ENCODE measurements at regions not wholly inside any gene's neighbourhood (a gene's known extent, or its start where the extent isn't known, plus 50 kb on each side); places are given as distances from the start of the nearest gene placed in this dataset. TPM values are rescaled to one million over a fixed set of nuclear protein-coding genes. Genes with fewer than 3 reads are reported as not detected.
"Not testable (repeated sequence)": the region's sequence is repeated elsewhere in the genome, so short reads cannot be mapped to it uniquely, and the experiment has no call there.

DNA sequence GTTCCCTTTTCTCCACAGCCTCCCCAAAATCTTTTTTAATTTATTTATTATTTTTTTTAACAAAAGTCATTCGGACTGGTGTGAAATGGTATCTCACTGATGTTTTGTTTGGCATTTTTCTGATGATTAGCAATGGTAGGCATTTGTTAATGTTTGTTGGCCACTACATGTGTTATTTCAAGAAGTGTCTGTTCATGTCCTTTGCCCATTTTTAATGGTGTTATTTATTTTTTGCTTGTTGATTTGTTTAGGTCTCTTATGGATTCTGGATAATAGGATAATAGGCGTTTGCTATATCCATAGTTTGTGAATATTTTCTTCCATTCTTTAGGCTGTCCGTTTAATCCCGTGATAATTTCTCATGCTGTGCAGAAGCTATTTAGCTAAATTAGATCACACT, 596.5 kb upstream of the DEFB115 start:
- not testable (repeated sequence) for DNase-seq (ENCODE audit: low read depth)

DNA sequence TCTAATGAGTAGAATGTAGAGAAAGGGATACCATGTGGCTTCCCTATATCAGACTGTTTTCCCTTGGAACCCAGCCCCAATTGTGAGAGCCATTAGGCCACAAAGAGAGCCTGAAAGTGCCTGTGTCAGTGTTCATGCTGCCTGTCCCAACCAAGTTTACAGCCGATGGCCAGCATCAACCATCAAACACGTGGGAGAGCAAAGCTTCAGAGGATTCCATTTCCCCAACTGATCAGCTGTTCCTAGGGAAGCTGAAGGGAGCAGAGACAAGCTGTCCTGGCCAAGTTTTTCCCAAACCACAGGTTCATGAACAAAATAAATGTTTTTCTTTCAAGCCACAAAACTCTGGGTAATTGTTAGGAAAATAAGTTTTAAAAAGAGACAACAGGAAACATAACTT, 589.0 kb upstream of the DEFB115 start:
- DNase-seq (ENCODE audit: low read depth), result not testable (repeated sequence)

DNA sequence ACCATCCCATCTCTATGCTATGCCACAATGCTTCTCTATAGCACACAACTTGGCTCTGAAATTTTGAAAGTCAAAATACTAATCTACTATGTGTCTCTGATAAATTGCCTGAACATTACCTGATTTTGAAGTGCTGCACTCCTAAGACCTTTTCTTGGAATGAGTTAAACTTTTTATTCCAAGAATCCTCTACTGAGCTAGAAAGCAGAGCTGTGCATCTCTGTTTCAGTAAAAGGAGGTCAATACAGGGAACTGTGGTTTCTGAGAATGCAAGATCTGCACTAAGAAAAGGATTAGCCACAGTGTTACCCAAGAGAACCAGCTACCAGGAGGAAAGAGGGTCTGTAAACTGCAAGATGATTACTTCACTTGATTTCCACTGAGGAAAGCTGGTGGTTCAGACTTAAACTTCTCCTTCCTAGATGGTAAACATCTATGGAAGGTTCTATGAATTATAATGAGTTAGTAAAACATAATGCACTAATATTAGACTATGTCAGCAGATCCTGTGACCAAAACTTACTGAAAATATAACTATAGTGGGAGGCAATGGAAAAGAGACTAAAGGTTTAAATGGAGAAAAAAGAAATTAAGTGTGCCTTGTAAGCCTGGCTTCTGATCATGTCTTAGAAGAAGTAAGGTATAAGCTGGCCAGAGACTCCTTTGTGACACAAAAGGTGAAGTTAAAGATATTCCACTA, 588.0 kb upstream of the DEFB115 start:
- not testable (repeated sequence) for DNase-seq (ENCODE audit: low read depth)

DNA sequence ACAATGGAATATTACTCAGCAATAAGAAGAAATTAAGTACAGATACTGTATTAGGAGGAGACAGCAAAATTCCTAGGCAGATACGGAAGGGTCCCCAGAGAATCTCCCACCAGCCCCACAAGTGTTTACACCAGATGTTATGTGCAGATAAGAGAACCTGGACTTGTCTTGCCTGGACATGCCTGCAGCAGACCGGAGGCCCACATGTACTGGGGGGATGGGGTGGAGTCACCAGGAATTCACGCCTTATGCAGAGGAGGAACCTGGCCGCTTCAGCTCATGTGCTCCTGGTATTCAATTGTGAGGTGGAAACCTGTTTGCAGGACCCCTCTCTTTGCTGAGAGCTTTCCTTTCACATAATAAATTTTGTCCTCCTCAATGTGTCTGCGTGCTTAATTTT, 586.3 kb upstream of the DEFB115 start:
- DNase-seq (ENCODE audit: low read depth), result not testable (repeated sequence)

DNA sequence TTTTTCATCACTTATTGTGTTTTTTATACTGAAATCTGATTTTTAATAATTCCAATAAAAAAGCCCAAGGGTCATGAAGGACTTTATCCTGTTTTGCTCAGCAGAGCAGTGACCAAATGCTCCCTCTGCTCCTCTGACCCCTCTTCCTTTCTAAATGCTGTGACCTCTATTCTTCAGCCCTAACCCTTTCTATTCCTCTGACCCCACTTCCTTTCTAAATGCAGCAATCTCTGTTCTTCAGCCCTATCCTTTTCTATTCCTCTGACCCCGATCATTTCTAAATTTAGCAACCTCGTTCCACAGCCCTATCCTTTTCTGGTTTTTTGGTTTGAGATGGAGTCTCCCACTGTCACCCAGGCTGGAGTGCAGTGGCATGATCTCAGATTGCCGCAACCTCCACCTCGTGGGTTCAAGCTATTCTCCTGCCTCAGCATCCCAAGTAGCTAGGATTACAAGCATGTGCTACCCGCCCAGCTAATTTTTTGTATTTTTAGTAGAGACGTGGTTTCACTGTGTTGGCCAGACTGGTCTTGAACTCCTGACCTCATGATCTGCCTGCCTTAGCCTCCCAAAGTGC, 581.4 kb upstream of the DEFB115 start:
- not testable (repeated sequence) for DNase-seq (ENCODE audit: low read depth)

DNA sequence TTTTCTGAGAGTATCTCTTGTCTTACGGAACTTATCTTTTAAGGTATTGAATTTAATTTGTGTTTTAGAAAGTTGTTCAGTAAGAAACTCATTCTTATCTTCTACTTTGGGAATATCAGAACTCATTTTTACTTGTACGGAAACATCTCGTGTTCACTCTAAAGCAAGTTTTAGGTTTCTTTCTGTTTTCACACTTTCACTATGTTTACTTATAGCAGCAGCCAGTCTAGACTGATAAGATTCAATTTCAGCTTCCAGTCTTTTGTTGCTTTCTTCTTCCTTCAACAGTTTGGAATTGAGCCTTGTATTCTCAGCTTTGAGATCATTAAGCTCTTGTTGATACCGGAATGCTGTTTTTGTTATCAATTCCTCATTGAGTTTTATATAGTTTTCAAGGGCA, 575.2 kb upstream of the DEFB115 start:
- DNase-seq (ENCODE audit: low read depth), result not testable (repeated sequence)

DNA sequence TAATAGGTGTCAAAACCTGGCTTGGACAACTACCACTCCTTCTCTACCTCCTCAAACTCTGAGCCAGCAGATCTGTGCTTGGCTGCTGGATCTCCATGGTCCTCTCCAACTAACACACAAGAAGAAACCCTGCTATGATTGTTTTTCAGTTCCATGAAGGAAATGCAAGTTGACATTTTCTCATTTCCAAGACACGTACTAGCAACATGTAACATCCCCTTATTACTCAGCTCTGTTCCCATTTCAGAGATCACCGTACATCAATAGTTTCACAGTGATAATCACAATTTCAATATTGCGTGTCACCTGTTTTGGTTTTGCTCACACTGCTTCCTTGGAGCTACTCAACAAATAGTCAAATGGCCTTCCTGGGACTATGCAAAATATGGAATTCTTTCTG, 544.6 kb upstream of the DEFB115 start:
- DNase-seq (ENCODE audit: low read depth), result not testable (repeated sequence)

DNA sequence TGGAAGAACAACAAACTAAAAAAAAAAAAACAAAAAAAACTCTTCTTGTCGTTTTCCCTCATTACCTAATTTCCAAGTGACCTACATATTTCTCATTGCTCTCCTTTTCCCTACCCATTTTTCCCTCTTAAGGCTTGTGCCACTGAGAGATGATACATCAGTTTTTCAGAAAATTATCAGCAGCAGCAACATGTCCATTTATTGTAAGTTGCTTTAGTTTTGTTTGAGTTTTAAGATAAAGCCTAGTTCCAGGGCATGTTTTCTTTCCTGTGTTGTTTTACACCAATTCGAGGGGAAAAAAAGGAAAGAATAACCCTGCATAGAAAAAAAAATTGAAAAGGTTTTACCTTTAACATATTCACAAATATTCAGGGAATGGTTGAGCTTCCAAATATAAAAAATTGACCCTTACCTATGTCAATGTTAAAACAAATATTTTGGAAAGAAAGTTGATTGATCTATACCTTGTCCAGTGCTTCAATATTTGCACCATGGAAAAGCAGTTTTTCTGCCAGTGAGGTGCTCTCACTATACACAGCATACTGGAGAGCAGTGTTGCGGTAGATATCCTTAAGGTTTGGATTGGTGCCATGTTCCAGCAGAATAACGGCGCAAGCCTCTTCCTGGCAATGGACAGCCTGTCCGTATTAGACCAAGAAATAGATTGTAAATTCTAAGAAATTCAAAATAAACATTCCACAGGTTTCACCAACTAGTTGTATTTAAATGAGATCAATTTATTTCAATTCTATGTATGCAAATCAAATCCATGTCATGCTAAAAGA, 537.9 kb upstream of the DEFB115 start:
- DNase-seq (ENCODE audit: low read depth), result not testable (repeated sequence)

DNA sequence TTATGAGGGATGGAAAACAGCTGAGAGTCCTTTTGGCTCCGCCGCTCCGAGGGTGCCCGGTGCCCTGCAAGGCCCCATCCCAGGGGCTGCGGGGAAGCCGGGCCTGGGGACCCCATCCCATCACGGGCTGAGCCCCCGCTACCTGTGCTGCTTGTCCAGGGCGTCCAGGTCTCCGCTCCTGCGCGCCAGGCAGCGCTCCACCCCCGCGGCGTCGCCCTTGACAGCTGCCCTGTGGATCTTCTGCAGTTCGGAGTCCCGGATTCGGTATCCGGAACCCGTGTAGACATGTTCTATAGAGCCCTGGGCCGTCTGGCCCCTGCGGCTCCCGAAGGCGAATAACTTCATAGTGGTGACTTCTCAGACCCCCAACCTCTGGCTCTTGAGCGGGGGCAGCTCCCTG, 534.0 kb upstream of the DEFB115 start:
- not testable (repeated sequence) for DNase-seq (ENCODE audit: low read depth)

DNA sequence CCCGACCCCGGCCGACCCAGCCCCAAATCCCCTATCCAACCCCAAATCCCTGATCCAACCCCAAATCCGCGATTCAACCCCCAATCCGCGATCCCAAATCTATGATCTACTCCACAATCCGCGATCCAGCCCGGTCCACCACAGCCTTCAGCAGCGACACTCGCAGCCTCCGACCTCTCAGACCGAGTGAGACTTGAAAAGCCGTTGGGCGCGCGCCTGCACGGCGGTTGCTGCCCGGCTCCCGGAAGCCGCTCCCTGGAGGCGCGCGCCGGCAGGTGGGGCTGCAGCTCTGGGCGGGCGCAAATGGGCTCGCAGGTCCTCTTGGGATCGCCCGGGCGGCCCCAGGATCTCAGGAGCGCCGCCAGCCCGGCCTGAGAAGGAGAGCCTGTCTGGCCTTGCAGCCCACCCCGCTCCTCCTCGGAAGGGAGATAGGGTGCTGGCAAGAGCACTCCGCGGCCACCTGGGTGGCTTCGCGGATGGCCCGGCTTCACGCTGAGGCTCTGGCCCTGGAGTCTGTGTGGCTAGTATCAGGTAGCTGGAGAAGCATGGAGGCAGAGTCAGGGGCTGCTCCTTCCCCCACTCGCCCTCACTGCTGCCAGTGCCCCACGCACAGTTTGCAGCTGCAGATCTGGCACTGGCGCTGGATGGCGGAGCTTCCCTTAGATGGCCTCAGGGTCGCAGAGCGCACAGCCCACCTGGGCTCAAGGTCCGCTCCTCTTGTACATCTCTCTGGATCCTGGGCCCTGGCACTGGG, 533.4 kb upstream of the DEFB115 start:
- DNase-seq (ENCODE audit: low read depth), result peak; percentile 38

DNA sequence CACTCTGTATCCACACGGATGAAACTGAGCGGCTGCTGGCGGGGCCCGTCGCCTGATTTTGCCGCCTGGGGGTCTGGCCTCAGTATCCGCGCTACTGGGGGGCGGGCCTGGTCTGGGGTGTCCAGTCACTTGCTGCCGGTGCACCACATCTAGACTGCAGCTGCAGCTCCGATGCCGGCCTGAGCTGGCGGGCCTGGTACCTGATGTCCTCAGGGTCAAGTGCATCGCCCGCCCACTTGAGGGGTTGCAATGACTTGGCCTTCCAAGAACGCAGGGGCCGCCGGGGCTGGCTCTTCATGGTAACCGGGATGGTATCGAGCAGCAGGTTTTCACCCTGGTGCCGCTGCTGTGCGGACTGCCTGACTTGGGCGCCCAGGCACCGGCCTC, 532.8 kb upstream of the DEFB115 start:
- not testable (repeated sequence) for DNase-seq (ENCODE audit: low read depth)

DNA sequence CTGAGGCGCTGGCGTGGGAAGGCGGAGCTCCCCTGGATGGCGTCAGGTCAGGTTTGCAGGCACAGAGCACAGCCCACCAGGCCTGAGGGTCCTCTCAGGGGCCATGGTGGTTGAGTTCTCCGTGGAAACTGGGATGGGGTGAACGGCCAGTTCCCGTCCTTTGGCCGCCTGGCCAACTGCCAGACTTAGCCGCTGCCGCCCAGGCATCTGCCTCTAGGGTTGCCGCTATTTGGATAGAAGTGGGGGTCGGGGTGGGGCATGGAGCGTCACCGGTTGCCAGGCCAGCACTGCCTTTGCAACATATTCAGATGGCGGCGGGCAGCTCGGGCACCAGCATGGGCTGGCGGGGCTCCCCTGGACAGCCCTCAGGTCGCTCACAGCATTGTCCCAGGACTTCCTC, 532.3 kb upstream of the DEFB115 start:
- DNase-seq (ENCODE audit: low read depth), result not testable (repeated sequence)

DNA sequence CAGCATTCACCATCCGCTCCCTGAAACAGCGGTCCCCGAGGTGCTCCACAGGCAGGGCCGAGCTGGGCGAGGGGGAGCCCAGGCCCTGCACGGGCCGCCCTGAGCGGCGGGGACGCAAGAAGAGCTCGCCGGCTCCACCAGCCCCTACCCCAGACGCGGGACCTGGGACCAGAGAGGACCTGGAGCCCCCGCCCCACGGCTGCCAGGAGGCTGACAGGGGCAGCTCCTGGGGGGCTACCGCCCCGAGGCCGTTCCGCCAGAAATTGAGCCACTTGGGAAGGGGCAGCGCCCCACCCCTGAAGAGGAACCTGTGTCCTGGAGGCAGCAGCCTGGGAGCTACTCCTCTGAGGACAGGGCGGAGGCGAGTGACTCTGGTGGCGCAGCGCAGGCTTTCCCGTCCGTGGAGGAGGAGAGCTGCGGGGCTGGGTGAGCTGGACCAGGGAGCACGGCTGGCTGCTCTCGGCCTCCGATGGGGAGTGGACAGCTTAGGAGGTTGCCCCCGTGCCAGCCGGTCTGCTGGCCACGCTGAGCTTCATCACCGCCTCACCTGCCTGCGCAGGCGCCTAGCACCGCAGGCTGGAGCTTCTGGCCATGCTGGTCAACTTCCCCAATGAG, 529.1 kb upstream of the DEFB115 start:
- not testable (repeated sequence) for DNase-seq (ENCODE audit: low read depth)

Small RNA genes in the stretch of these regions (small RNA-seq; reads per million reads assigned to genes)
- gene RF00002 (0.23 reads per million, percentile 9 among the genes with 10 or more reads in this experiment), gene RF00026 (not detected)

Data from HT1080 (cell line).